NT2/D1 (cell line): ENCODE measurements at regions not wholly inside any gene's neighbourhood (a gene's known extent, or its start where the extent isn't known, plus 50 kb on each side); places are given as distances from the start of the nearest gene placed in this dataset.

ENCODE experiments used
- YY1 ChIP-seq: IDR thresholded peaks from 2 replicates; pipeline ENCODE4 v1.6.1; 2011; ENCODE audit not compliant: insufficient read length, insufficient read depth
- ZNF274 ChIP-seq: IDR thresholded peaks from 2 replicates; pipeline ENCODE4 v1.6.1; 2011; ENCODE audit warnings: mild to moderate bottlenecking, low read depth, low read length

- TF ChIP-seq YY1 (no peak), ZNF274 (no peak)
Observed at GRCh38 chr12:93139028-93139665, 210.1 kb upstream of the EEA1 start.
